PC-9 (cell line): ENCODE measurements at regions not wholly inside any gene's neighbourhood (a gene's known extent, or its start where the extent isn't known, plus 50 kb on each side); places are given as distances from the start of the nearest gene placed in this dataset.
"Not testable (repeated sequence)": the region's sequence is repeated elsewhere in the genome, so short reads cannot be mapped to it uniquely, and the experiment has no call there.

Experiments
- BruUV-seq: library from RNA; stranded (reverse); fragments of 400-500 nt; replicated peaks from 2 replicates; lab custom pipeline; 2021; lab: Mats Ljungman, UMichigan
- CTCF ChIA-PET: fragments of 300-600 bp; sonication (Branson Sonifier 250); formaldehyde crosslinking; loops from one replicate; lab custom pipeline; 2022; ENCODE audit warnings: antibody characterized with exemption; lab: Charles Lee
- POLR2A ChIA-PET: fragments of 300-600 bp; sonication (Branson Sonifier 250); formaldehyde crosslinking; loops from one replicate; lab custom pipeline; 2022; ENCODE audit warnings: antibody characterized with exemption; ENCODE audit not compliant: unreplicated experiment; lab: Charles Lee
- DNase-seq, 2 experiments: peaks; one replicate each; pipeline versions ENCODE4 v3.0.0 to v3.0.0-alpha.2; 2015 to 2022; ENCODE audit warnings: mixed read lengths in 1 of 2
- H2AFZ ChIP-seq: fragments of 200-600 bp; sonication (generic); 2 replicates; pipeline ENCODE4 v1.8.1; 2017; ENCODE audit warnings: antibody characterized with exemption
- H3F3A ChIP-seq: fragments of 200-600 bp; sonication (generic); 2 replicates; pipeline ENCODE4 v1.8.1; 2017; ENCODE audit warnings: antibody characterized with exemption, mild to moderate bottlenecking, low read depth; ENCODE audit not compliant: insufficient read depth
- H3K27ac ChIP-seq: fragments of 200-600 bp; sonication (generic); 2 replicates; pipeline ENCODE4 v1.6.1; 2016; ENCODE audit warnings: mixed run types
- H3K27me3 ChIP-seq: fragments of 200-600 bp; sonication (generic); 2 replicates; pipeline ENCODE4 v1.6.1; 2016; ENCODE audit warnings: low read depth, mixed run types; ENCODE audit not compliant: insufficient read depth
- H3K36me3 ChIP-seq: fragments of 200-600 bp; sonication (generic); 2 replicates; pipeline ENCODE4 v1.6.1; 2016; ENCODE audit warnings: low read depth, mixed run types
- H3K4me1 ChIP-seq: fragments of 200-600 bp; sonication (generic); replicated peaks from 2 replicates; pipeline ENCODE4 v1.6.1; 2016; ENCODE audit warnings: mixed run types; ENCODE audit not compliant: insufficient read depth
- H3K4me2 ChIP-seq: fragments of 200-600 bp; sonication (generic); 2 replicates; pipeline ENCODE4 v1.6.1; 2017; ENCODE audit warnings: mixed run types
- H3K4me3 ChIP-seq: fragments of 200-600 bp; sonication (generic); 2 replicates; pipeline ENCODE4 v1.6.1; 2016; ENCODE audit warnings: mixed run types
- H3K79me2 ChIP-seq: fragments of 200-600 bp; sonication (generic); 2 replicates; pipeline ENCODE4 v1.6.1; 2017; ENCODE audit warnings: low read depth, mixed run types
- H3K9me2 ChIP-seq: fragments of 200-600 bp; sonication (generic); 2 replicates; pipeline ENCODE4 v1.8.1; 2017; ENCODE audit warnings: mild to moderate bottlenecking; ENCODE audit not compliant: insufficient read depth
- H3K9me3 ChIP-seq: fragments of 200-600 bp; sonication (generic); 2 replicates; pipeline ENCODE4 v1.8.1; 2016; ENCODE audit warnings: low read depth; ENCODE audit not compliant: insufficient read depth
- H4K20me1 ChIP-seq: fragments of 200-600 bp; sonication (generic); 2 replicates; pipeline ENCODE4 v1.8.1; 2017; ENCODE audit not compliant: insufficient read depth
- CTCF ChIP-seq: fragments of 200-600 bp; sonication (generic); conservative IDR thresholded peaks from 2 replicates; pipeline ENCODE4 v1.6.1; 2017; ENCODE audit warnings: mixed run types, antibody characterized with exemption, mild to moderate bottlenecking, moderate library complexity
- EZH2 ChIP-seq: fragments of 200-600 bp; sonication (generic); IDR thresholded peaks from 2 replicates; pipeline ENCODE4 v1.8.0; 2017; ENCODE audit warnings: antibody characterized with exemption, low read depth
- intact Hi-C: fragments of 100-400 bp; cut with micrococcal nuclease; formaldehyde crosslinking; loops from one replicate; pipeline ENCODE4 v1.10.0; 2022; ENCODE audit not compliant: unreplicated experiment

GRCh38 chr12:83506841-83507240 is 820.1 kb downstream of the TMTC2 start:
- DNase-seq, result no peak

GRCh38 chr12:83505586-83505985 is 818.9 kb downstream of the TMTC2 start:
- H3K27ac ChIP-seq, result no peak overlapping the region
- no peaks in the 10 kb centered on the region for H3K4me1 ChIP-seq
- H3K79me2 ChIP-seq, result no peaks in the 10 kb centered on the region
- no peak for DNase-seq
- intact Hi-C loops, result no loop called here
- ChIA-PET CTCF (no interaction called here), POLR2A (no interaction called here)
- no peaks in the 10 kb centered on the region for H3F3A ChIP-seq
- BruUV-seq, result no TSS peak
- no peaks in the 10 kb centered on the region for H3K9me3 ChIP-seq
- H3K4me3 ChIP-seq, result no peak overlapping the region
- no peaks in the 10 kb centered on the region for H3K36me3 ChIP-seq
- TF ChIP-seq CTCF (no peak), EZH2 (no peak)
- H3K9me2 ChIP-seq, result no peaks in the 10 kb centered on the region
- no peak overlapping the region for H2AFZ ChIP-seq
- H4K20me1 ChIP-seq, result no peaks in the 10 kb centered on the region
- H3K4me2 ChIP-seq, result no peak overlapping the region
- H3K27me3 ChIP-seq, result no peaks in the 10 kb centered on the region

More at GRCh38 chr12:83506841-83507240, 820.1 kb downstream of the TMTC2 start:
- Histone ChIP-seq H3K4me2 (no peak overlapping the region), H3K79me2 (no peaks in the 10 kb centered on the region), H3K4me1 (no peaks in the 10 kb centered on the region), H4K20me1 (no peaks in the 10 kb centered on the region), H3K36me3 (no peaks in the 10 kb centered on the region), H2AFZ (no peak overlapping the region), H3K27me3 (no peaks in the 10 kb centered on the region), H3K4me3 (no peak overlapping the region), H3K9me2 (no peaks in the 10 kb centered on the region), H3F3A (no peaks in the 10 kb centered on the region), H3K9me3 (no peaks in the 10 kb centered on the region), H3K27ac (no peak overlapping the region)
- intact Hi-C loops, result no loop called here
- no peak for TF ChIP-seq CTCF
- TF ChIP-seq EZH2, result no peak
- POLR2A ChIA-PET, result no interaction called here
- no TSS peak for BruUV-seq
- CTCF ChIA-PET, result no interaction called here

- H4K20me1 ChIP-seq, POLR2A ChIA-PET, H3K4me3 ChIP-seq, H3K4me2 ChIP-seq, BruUV-seq, H2AFZ ChIP-seq, H3K4me1 ChIP-seq, CTCF ChIA-PET, H3K79me2 ChIP-seq, H3K9me2 ChIP-seq, H3K27ac ChIP-seq, H3K9me3 ChIP-seq, H3K36me3 ChIP-seq, H3F3A ChIP-seq, H3K27me3 ChIP-seq, DNase-seq, intact Hi-C loops: not testable (repeated sequence)
Observed at GRCh38 chr12:83499894-83500293, 813.2 kb downstream of the TMTC2 start.

- no peak overlapping the region for H2AFZ ChIP-seq
- H3K36me3 ChIP-seq, result no peaks in the 10 kb centered on the region
- no peaks in the 10 kb centered on the region for H3K79me2 ChIP-seq
- no peaks in the 10 kb centered on the region for H3K9me3 ChIP-seq
- H3K9me2 ChIP-seq, result no peaks in the 10 kb centered on the region
- no TSS peak for BruUV-seq
- H4K20me1 ChIP-seq, result no peaks in the 10 kb centered on the region
- no peak overlapping the region for H3K4me3 ChIP-seq
- H3K27ac ChIP-seq, result no peak overlapping the region
- ChIA-PET POLR2A (no interaction called here), CTCF (no interaction called here)
- TF ChIP-seq CTCF (no peak), EZH2 (no peak)
- H3K27me3 ChIP-seq, result no peaks in the 10 kb centered on the region
- H3K4me2 ChIP-seq, result no peak overlapping the region
- intact Hi-C loops, result no loop called here
- no peaks in the 10 kb centered on the region for H3K4me1 ChIP-seq
- DNase-seq, result no peak
- H3F3A ChIP-seq, result no peaks in the 10 kb centered on the region
Observed at GRCh38 chr12:83477696-83478095, 791.0 kb downstream of the TMTC2 start.
